SK-N-SH (cell line): ENCODE measurements at regions not wholly inside any gene's neighbourhood (a gene's known extent, or its start where the extent isn't known, plus 50 kb on each side); places are given as distances from the start of the nearest gene placed in this dataset.
"Not testable (repeated sequence)": the region's sequence is repeated elsewhere in the genome, so short reads cannot be mapped to it uniquely, and the experiment has no call there.

Experiments used
- CTCF ChIA-PET: fragments of 300-600, 350-600 bp; formaldehyde crosslinking; extraction: SDS; loops from one replicate; lab custom pipeline; 2021; lab: Yijun Ruan, JAX
- POLR2A ChIA-PET: fragments of 350-600 bp; sonication (Branson Sonifier 250); formaldehyde crosslinking; extraction: SDS; loops from one replicate; lab custom pipeline; 2020; ENCODE audit warnings: antibody characterized with exemption, inconsistent platforms; lab: Yijun Ruan, JAX
- DNase-seq: peaks from one replicate; pipeline ENCODE4 v3.0.0; 2012
- H2AFZ ChIP-seq: fragments of 200-600 bp; sonication (generic); 2 replicates; pipeline ENCODE4 v1.8.1; 2016; ENCODE audit warnings: antibody characterized with exemption, mild to moderate bottlenecking, low read depth
- H3F3A ChIP-seq: fragments of 200-600 bp; sonication (generic); replicated peaks from 2 replicates; pipeline ENCODE3; 2016; ENCODE audit warnings: antibody characterized with exemption, mild to moderate bottlenecking; ENCODE audit not compliant: insufficient read depth
- H3K27ac ChIP-seq, 2 experiments: fragments of 200-500 bp in 1 of 2; fragments of 200-600 bp in 1 of 2; sonication (Bioruptor generic) in 1 of 2; sonication (generic), shearing (Covaris generic) in 1 of 2; 2 replicates each; pipeline versions ENCODE4 v1.5.1 to v1.6.1; 2014 to 2016; ENCODE audit warnings: low read depth in 2 of 2, inconsistent platforms in 1 of 2, low read length in 1 of 2, mild to moderate bottlenecking in 1 of 2, mixed read lengths in 1 of 2
- H3K27me3 ChIP-seq: fragments of 200-600 bp; sonication (generic), shearing (Covaris generic); 2 replicates; pipeline ENCODE4 v1.6.1; 2016; ENCODE audit warnings: mixed run types; ENCODE audit not compliant: insufficient read depth
- H3K36me3 ChIP-seq, 2 experiments: fragments of 200-500 bp in 1 of 2; fragments of 200-600 bp in 1 of 2; sonication (Bioruptor generic) in 1 of 2; sonication (generic) in 1 of 2; replicated peaks in 1 of 2; 2 replicates each; pipeline versions ENCODE3 to v1.5.1; 2014 to 2016; ENCODE audit warnings: low read length in 1 of 2, mild to moderate bottlenecking in 1 of 2; ENCODE audit not compliant: insufficient read depth in 2 of 2, control insufficient read depth in 1 of 2
- H3K4me1 ChIP-seq, 2 experiments: fragments of 200-500 bp in 1 of 2; fragments of 200-600 bp in 1 of 2; sonication (Bioruptor generic) in 1 of 2; sonication (generic), shearing (Covaris generic) in 1 of 2; 2 replicates each; pipeline versions ENCODE4 v1.5.1 to v1.6.1; 2014 to 2016; ENCODE audit warnings: low read depth in 1 of 2, low read length in 1 of 2, mixed run types in 1 of 2; ENCODE audit not compliant: insufficient read depth in 2 of 2, control insufficient read depth in 1 of 2
- H3K4me2 ChIP-seq: fragments of 200-600 bp; sonication (generic), shearing (Covaris generic); 2 replicates; pipeline ENCODE4 v1.6.1; 2017; ENCODE audit warnings: mixed run types
- H3K4me3 ChIP-seq, 2 experiments: fragments of 200-500 bp in 1 of 2; fragments of 200-600 bp in 1 of 2; sonication (Bioruptor generic) in 1 of 2; sonication (generic), shearing (Covaris generic) in 1 of 2; 2 replicates each; pipeline versions ENCODE4 v1.5.1 to v1.8.1; 2014 to 2016; ENCODE audit warnings: low read depth in 2 of 2, inconsistent platforms in 1 of 2, low read length in 1 of 2, mild to moderate bottlenecking in 1 of 2, mixed read lengths in 1 of 2, moderate library complexity in 1 of 2
- H3K79me2 ChIP-seq: fragments of 200-600 bp; sonication (generic); 2 replicates; pipeline ENCODE4 v1.8.1; 2017; ENCODE audit warnings: mild to moderate bottlenecking; ENCODE audit not compliant: insufficient read depth
- H3K9ac ChIP-seq: fragments of 200-600 bp; sonication (generic); 2 replicates; pipeline ENCODE4 v1.6.1; 2017; ENCODE audit warnings: mixed run types
- H3K9me2 ChIP-seq: fragments of 200-600 bp; sonication (generic); 2 replicates; pipeline ENCODE4 v1.6.1; 2017; ENCODE audit warnings: mixed run types
- H3K9me3 ChIP-seq: fragments of 200-600 bp; sonication (generic); 2 replicates; pipeline ENCODE4 v1.6.1; 2017; ENCODE audit warnings: mixed run types, mild to moderate bottlenecking, moderate library complexity
- H4K20me1 ChIP-seq: fragments of 200-600 bp; sonication (generic); 2 replicates; pipeline ENCODE4 v1.6.1; 2017; ENCODE audit warnings: mild to moderate bottlenecking, mixed run types; ENCODE audit not compliant: insufficient read depth
- WGBS: methylation state at CpG from one replicate; pipeline ENCODE4 v1.1.6; 2017; ENCODE audit warnings: low lambda C conversion rate; 5-methylcytosine and 5-hydroxymethylcytosine counted together

- H3K4me1 ChIP-seq, H4K20me1 ChIP-seq, H3F3A ChIP-seq, POLR2A ChIA-PET, H3K36me3 ChIP-seq, H3K9me3 ChIP-seq, H3K9ac ChIP-seq, H2AFZ ChIP-seq, H3K9me2 ChIP-seq, H3K79me2 ChIP-seq, DNase-seq, H3K27ac ChIP-seq, CTCF ChIA-PET, H3K27me3 ChIP-seq, H3K4me2 ChIP-seq, H3K4me3 ChIP-seq: not testable (repeated sequence)
- WGBS = no CpG with 5 or more reads among the region's 1 CpG
Observed at GRCh38 chr2:90291934-90292333, 1600.5 kb downstream of the RPIA start.

GRCh38 chr2:90292451-90292850, 1601.0 kb downstream of the RPIA start:
- H4K20me1 ChIP-seq, H3K36me3 ChIP-seq, H3K4me2 ChIP-seq, H2AFZ ChIP-seq, POLR2A ChIA-PET, H3K9ac ChIP-seq, H3F3A ChIP-seq, H3K79me2 ChIP-seq, CTCF ChIA-PET, H3K9me3 ChIP-seq, H3K27me3 ChIP-seq, DNase-seq, H3K9me2 ChIP-seq, H3K27ac ChIP-seq, H3K4me3 ChIP-seq, H3K4me1 ChIP-seq: not testable (repeated sequence)
- WGBS = 23% methylated on average over 2 of the region's 4 CpGs

GRCh38 chr2:90293224-90293623, 1601.8 kb downstream of the RPIA start:
- H4K20me1 ChIP-seq, H3K9me3 ChIP-seq, H3F3A ChIP-seq, H3K27me3 ChIP-seq, H3K9ac ChIP-seq, H3K9me2 ChIP-seq, H3K4me3 ChIP-seq, H3K79me2 ChIP-seq, H2AFZ ChIP-seq, DNase-seq, H3K4me2 ChIP-seq, POLR2A ChIA-PET, H3K27ac ChIP-seq, H3K36me3 ChIP-seq, CTCF ChIA-PET, H3K4me1 ChIP-seq: not testable (repeated sequence)
- WGBS = 53% methylated on average over 6 of the region's 6 CpGs

GRCh38 chr2:90293806-90294205, 1602.3 kb downstream of the RPIA start:
- H4K20me1 ChIP-seq, H3F3A ChIP-seq, H3K4me2 ChIP-seq, H3K4me3 ChIP-seq, H3K9ac ChIP-seq, H3K27ac ChIP-seq, DNase-seq, H3K27me3 ChIP-seq, H3K36me3 ChIP-seq, H3K9me2 ChIP-seq, H3K4me1 ChIP-seq, H2AFZ ChIP-seq, CTCF ChIA-PET, H3K79me2 ChIP-seq, H3K9me3 ChIP-seq, POLR2A ChIA-PET: not testable (repeated sequence)
- WGBS = 69% methylated on average over 9 of the region's 9 CpGs

- H3K27me3 ChIP-seq, H2AFZ ChIP-seq, H3K4me2 ChIP-seq, H3K27ac ChIP-seq, H4K20me1 ChIP-seq, H3F3A ChIP-seq, H3K9me3 ChIP-seq, H3K4me3 ChIP-seq, DNase-seq, H3K9me2 ChIP-seq, CTCF ChIA-PET, H3K79me2 ChIP-seq, H3K36me3 ChIP-seq, H3K4me1 ChIP-seq, POLR2A ChIA-PET, H3K9ac ChIP-seq: not testable (repeated sequence)
- 45% methylated on average over 17 of the region's 17 CpGs for WGBS
Observed at GRCh38 chr2:90295036-90295750, 1603.7 kb downstream of the RPIA start.

- H3K9me2 ChIP-seq, H3K4me1 ChIP-seq, H3K9me3 ChIP-seq, H3K4me3 ChIP-seq, H3K9ac ChIP-seq, H4K20me1 ChIP-seq, H3K36me3 ChIP-seq, H3K27me3 ChIP-seq, DNase-seq, H2AFZ ChIP-seq, H3K79me2 ChIP-seq, H3F3A ChIP-seq, H3K4me2 ChIP-seq, CTCF ChIA-PET, H3K27ac ChIP-seq, POLR2A ChIA-PET: not testable (repeated sequence)
Observed at GRCh38 chr2:90296484-90296777, 1605.0 kb downstream of the RPIA start.

GRCh38 chr2:90297701-90298100, 1606.2 kb downstream of the RPIA start:
- H3K36me3 ChIP-seq, H3K4me1 ChIP-seq, DNase-seq, H4K20me1 ChIP-seq, H3K9me3 ChIP-seq, H3K9ac ChIP-seq, H3K79me2 ChIP-seq, H3F3A ChIP-seq, CTCF ChIA-PET, H3K9me2 ChIP-seq, H3K4me3 ChIP-seq, H3K27me3 ChIP-seq, POLR2A ChIA-PET, H2AFZ ChIP-seq, H3K4me2 ChIP-seq, H3K27ac ChIP-seq: not testable (repeated sequence)
- 83% methylated on average over 1 of the region's 2 CpGs for WGBS
